GM19455 (cell line): ENCODE measurements at regions not wholly inside any gene's neighbourhood (a gene's known extent, or its start where the extent isn't known, plus 50 kb on each side); places are given as distances from the start of the nearest gene placed in this dataset.

Experiments used
- ATAC-seq: cut with Tn5 transposase; IDR thresholded peaks from one replicate; pipeline ENCODE4 v1.9.1; 2021; ENCODE audit not compliant: unreplicated experiment

DNA sequence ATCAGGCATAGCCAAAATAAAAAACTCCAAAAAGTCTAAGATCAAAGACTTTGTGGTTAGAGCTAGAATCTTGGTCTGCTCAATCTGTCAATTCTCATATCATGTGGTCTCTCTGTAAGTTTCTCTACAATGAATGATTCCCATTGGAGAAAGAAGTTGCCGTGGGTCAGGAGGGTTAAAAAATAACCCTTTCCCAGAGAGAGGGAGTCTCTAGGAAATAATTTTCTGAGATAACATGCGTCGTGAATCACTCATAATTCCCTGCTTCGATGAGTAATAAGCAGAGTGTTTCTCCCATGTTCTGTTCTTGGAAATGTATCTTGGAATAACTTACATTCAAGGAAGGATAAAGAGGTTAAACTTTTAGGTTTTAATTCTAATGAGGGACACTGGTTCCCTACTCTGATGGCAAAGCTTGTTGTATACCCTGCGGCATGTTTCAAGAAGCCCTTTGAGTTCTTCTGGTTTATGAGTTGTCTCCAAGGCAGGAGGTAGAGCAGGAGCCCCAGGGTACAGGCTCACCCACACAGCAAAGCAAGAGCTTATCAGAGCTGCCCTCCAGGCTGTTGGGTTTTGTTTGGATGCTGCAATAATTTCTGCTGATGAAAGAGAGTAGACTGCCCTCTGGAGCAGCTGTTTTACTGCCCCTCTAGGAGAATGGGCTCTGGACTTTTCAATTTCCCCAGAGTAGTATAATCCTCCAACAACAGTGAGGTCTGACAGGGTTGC is 599.1 kb downstream of the QKI start:
- no peak for ATAC-seq

DNA sequence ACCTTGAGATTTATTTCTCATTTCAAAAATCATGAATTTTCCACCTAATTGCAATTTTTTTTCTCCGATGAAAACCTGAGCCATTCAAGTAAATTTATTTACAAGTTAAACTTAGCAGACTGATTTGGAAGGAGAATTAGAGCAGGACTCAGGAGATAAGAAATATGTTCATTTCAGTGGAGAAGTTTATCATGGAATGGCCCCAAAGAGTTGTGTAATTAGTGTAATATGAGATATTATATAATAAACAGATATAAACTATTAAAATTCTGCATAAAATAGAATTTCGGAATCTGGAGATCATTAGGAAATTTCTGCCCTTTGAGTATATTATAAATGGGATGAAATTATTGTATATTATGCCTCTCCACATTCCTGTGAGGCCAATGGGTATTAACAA is 596.8 kb downstream of the QKI start:
- no peak for ATAC-seq

DNA sequence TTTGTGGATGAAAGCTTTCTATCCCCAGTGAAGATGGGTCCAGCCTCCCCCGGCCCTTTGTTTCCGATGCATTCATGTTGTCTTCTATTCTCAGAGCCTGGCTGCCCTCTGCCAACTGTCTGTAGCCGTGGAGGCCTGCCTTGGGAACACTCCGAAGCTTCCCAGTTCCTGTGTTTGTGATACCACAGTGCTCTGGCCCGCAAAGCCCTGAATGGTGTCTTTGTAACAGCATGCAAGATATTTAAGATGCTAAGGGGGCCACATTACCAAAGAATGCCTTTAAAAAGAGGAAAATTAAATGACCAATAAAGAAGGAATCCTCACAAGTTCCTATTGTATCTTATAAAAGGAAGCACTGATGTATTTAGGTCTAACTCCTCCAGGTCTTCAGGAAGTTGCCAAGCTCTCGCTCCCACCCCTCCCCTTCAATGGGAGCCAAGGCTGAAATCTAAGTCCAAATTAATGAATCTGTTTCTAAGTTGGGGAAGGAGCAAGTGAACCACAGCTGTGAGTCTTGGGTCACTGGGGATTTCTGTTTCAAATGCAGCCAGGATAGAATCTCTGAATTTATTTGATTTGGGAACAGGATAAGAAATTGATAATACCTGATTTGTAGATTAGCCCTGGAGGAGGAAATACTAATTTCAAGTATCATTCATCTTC is 596.1 kb downstream of the QKI start:
- no peak for ATAC-seq

DNA sequence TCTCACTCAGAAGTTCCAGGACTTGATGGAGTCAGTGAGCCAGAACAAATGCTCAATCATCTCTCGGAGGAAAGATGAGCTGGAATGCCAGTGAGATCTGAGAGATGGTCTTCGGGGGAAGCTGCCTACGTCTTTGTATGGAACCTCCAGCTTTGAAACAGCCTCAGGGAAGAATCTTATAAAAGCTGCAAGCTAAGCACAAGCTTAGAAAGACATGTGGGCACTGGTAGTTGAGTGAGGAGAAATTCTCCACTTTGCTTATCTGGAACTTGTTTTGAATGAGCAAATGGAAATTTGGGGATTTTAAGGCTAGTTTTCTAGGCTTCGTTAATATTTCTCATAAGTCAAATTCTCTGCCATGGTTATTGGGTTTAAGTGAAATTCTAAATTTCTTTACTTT is 594.4 kb downstream of the QKI start:
- no peak for ATAC-seq

DNA sequence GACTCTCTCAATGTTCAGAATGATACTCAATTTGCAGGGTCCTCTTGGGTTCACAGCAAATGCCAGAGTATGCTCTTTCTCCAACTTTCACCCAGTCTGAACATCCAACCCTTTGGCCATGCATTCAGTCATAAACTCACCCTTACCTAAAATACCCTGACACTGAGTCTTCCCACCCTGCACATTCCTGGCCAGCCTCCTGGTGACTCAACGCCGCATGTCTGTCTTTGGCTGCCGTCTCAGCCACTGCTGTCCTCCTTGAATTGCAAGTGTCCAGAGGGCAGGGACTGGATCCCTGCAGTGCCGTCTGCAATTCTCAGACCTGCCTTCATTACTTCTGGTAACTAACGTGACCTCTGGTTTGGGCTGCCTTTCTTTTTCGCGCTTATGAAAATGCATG is 593.4 kb downstream of the QKI start:
- ATAC-seq = no peak

DNA sequence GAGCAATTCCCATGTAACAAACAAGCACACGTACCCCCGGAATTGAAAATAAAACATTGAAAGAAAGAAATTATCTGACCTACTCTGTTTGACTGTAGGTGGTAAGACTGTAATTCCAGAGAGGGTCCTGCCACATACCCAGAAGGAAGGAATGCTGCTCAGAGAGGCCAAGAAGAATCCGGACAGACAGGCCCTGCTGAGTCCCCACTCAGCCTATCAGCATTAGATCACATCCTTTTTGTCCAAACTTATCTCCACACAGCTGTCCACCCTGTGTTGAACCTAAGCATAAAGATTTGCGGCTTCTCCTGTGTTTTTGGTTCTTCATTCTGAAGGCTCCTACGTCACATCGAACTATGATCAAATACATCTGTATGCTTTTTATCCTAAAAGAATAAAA is 591.9 kb downstream of the QKI start:
- no peak for ATAC-seq

DNA sequence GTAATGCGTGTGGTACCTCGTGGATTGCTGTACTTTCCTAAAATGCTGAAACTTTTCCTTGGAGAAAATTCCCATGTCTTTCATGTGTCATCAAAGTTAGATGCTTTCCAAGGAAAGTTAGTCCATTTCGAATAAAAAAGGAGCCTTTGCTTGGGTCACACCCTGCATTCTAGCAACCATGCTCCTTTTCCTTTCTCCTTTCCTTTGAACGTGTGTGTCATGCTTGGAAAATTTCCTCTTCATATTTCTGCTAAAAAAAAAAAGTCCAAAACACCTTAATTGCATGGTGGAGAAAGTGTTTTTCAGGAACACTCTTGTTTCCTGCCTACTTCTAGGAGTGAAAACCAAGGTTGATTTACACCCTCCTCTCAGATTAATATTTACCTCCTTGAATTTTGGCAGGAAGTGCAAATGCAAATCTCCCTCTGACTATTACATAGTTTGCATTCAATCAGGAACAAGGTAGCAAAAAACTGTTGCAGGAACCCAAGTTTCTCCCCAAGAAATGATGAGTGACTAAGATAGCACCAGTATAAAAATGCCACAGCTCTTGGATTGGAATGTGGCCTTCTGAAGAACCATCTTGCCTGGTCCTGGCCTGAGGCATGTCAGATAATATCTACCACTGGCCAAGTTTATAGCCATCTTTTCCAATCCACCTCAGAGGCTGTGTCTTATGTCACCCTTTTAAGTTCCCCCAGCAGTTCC is 590.6 kb downstream of the QKI start:
- no peak for ATAC-seq

DNA sequence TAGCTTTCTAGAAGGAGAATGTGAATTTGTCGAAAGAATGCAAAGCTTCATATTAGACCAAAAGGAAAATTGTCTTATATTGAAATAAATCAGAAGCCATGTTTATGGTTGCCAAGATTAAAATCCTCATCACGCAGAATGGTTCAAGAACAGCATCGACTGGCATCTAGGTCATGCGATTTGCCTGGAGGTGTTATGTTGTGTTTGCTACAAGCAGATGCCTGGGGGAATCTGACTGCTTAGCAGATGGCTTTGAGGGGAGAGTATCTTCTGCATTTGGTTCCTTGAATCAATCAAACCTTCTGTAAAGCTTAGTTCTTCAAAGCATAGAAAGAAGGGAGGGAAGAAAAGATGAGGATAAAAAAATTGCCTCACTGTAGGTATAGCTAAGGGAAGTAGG is 585.8 kb downstream of the QKI start:
- no peak for ATAC-seq

DNA sequence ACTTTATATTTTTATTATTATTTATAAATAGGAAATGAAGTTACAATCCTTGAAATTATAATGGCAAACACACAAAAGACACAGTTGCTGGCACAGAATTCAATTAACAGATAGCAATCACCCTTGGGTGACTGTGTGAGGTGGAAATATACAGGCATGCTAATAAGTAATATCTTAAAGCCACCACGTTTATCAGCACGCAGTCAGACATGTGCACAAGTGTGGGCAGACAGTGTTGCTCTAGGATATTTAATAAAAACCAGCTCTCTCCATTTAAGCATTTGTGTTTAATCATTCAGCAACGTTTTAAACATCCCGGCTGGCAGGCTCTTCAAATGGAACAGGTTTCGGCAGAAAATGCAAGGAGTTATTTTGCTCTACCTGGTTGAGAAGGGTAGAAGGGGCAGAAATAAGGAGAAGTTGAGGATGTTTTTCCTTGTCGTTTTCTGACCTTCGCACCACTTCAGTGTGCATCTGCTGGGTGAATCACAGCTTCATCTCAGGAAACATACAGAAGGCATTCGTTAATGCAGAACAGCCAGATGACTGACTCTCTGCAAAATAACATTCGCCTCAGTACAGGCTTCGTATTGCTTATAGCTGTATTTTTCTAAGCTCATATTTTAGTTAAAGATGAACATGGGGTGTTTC is 585.1 kb downstream of the QKI start:
- ATAC-seq = no peak

DNA sequence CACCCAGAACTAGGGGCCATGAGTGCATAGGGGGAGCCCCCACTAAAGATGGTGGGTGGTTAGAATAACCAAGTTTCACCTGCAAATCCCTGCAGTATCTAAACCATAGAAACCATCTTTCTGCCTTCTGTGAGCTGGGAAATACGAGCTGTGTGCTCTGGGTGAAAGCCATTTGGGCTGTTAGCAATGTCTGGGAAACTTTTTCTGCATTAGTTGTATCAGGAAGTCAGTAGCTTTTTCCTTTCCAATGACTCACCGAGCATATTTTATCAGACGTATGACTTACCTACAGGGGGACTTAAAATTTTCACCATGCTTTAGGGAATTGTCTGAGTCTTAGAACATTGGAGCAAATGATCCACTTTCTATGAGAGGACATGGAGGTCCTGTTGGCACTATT is 584.0 kb downstream of the QKI start:
- no peak for ATAC-seq

DNA sequence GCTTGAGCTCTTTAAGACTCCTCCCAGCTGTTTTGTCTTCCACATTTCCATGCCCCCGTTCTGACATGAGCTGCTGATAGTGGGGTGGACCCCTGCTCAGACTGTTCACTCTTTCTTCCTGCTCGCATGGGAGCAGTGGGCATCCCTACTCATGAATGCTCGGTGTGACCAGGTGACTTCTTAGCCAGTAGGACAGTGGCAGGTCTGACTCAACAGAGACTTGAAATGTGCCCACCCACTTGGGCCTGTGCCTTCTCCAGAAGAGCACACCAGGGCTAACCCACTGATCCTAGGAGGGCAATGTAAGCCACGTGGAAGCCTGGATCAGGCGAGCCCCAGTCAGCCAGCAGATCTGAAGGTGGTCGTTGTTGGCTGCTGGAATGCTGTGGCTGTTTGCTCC is 582.0 kb downstream of the QKI start:
- no peak for ATAC-seq

DNA sequence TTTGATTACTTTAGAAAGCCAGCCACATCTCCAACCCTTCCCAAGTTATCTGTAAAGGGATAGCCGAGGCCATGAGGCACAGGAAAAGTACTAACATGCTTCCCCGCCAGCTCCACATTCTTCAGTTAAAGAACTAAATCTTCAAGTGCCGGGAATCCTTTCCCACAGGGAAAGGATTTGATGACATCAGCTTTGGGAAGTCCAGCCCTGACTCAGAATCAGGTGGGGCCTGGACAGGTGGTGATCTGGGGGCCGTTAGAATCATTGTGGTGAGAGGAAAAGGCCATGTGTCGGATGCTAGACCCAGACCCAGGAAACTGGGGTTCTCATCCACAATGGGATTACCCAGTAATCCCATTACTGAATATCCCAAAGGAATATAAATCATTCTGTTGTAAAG is 580.0 kb downstream of the QKI start:
- no peak for ATAC-seq

DNA sequence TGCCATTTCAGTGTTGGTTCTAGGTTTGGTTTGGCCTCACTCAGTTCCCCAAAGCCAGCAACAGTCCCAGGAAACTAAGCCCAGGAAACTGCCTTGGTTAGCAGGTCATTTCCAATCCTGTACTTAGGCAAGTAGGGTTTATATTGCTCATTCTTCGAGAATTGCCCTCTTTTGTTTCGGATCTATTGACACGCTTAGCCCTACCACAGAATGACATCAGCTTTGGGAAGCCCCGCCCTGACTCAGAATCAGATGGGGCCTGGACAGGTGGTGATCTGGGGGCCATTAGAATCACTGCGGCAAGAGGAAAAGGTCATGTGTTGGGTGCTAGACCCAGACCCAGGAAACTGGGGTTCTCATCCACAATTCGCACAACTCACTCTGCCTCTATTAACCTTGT is 578.2 kb downstream of the QKI start:
- ATAC-seq = no peak

DNA sequence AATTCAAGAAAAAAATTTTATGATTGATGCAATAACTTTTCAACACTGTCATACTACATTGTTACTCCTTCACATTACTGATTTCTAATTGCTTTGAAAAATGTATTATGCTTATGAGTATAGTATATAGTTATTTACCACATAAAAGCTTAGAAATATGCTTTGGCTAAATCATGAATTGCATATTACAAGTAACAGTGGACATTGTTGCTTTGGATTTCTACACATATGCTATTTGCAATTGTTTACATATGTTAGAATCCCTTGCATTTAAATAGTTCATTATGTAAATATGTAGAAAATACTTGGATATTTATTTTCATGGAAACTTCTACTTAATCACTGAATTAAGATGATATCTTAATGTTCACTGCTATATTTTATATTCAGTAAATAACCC is 577.5 kb downstream of the QKI start:
- ATAC-seq = no peak

DNA sequence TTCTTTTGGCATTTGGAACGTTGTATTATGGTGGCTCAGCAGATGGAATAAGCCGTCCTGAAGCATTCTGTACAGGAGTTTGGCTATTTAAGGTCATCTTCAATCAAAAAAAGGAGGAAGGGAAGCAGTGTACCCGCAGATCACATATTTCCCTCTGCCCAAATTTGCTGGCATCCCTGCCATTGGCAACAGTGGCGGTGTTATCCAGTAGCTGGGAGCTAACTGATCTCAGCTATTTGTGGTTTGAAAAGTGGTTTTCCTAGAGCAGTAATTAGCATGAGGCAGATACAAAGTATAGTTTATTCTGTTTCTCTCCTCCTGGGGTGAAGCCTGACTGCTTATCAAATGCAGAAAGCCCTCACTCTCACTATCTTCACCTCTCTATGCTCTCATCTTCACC is 576.8 kb downstream of the QKI start:
- no peak for ATAC-seq

DNA sequence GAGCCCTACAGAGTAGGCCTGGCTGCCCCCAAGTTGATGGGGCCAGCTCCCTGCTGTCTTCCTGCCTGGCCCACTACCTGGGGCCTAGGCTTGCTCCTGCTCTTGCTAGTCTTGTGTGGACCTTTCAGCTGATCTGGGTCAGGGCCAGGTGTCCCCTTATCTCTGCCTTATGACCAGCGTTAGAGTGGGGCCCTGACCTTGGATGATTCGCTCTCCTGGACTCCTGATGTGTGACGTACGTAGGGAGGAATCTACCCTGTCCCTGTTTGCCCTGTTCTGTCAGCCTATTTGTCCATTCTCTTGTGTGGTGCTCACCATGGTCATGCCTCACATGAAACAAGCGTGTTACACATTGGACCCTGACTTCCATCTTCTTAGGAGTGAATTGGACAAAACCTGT is 571.8 kb downstream of the QKI start:
- no peak for ATAC-seq

DNA sequence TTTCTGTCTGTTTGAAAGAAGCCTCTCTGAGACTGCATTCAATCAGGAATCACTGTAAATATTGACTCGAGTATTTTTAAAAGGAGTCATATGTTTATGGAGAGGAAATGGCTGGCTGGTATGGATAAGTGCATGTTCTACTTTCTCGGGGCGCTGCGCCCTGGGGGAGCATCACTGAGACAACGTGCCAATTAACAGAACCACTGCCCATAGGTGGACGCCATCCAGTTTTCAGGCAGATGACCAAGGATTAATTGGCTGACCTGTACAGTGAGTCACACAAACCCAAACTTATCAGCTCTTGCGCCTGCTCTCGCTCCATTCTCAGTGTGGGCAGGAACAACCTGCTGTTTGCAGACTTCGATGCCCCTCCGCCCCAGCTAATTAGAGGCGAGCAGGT is 571.2 kb downstream of the QKI start:
- ATAC-seq = no peak

DNA sequence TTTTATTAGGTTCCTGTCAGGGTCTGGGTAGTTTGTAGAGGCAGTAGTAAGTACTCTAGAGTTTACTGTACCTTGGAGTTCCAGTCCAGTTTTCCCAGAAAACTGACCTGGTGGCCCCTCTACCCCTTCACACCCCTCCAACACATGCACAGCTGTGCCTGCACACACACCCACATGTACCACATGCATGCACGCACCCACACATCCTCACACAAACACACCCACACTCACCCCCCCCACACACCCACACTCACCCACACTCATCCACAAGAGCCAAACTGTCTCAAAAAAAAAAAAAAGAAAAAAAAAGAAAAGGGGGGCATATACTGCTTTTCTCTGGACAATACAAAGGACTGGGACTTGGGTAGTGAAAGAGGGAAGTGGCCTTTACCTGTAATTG is 570.5 kb downstream of the QKI start:
- ATAC-seq = no peak

DNA sequence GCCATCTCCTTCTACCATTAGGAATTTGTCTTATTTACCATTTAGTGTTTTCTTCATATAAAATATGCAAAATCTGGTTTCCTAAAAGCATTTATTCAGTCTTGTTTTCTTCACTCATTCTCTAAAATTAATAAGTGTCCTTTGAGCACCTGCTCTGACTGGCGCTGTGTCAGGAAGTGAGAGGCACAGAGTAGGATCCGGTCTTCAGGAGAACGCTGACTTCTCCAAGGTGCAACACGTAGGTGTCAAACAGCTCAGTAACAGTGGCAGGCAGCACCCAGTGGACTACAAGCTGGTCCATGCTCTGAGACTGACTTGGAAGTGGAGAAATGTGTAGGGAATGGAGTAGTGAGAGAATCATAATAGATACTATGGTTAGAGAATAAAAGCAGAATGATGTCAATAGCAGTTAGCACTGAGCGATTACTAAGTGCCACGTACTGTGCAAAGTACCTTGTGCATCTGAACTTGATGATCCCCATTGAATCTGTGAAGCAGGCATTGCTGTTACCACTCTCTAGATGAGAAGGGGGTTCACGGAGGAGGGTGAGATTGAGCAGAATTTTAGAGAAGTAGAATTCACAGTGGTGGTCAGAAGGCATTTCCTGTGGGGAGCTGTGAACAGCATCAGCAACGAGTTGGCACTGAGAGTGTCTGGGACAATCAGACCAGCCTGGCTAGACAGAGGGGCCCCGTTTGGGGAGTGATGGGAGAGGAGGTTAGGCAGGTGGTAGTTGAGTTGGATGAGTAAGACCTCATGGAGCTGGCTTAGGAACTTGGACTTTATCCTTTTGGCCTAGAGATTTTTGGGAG is 569.8 kb downstream of the QKI start:
- no peak for ATAC-seq

DNA sequence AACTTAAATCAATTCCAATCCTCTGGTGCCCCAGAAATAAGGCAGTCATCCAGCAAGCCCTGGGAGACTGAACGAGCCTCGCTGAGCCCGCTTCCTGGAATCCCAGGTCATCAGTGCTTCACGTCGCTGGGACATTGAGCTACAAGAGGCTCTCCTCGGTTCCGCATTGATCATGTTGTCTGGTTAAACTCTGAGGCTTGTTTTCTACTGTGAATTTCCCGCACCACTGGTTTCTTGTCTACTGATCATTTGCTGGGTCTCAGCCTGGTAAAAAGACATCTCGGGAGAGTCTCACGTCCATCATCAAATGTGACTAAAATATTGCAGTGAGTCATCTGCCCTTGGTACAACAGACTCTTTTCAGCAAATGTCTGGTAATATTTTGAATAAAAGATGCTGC is 569.2 kb downstream of the QKI start:
- ATAC-seq = no peak

DNA sequence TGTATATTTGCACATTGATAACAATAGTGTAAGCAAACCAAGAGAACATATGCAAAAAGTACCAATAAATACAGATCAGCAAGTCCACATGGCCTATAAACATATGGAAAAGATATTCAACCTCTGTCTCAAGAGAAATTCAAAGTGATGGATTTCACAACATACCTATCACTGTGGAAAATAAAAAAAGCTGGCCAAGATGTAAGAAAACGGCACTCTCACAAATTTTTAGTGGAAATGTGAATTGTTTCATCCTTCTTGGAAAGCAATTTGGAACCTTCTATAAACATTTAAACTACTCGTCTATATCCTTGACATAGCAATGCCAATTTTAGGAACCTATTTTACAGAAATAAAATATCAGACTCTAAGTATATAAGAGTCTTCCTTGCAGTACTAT is 559.8 kb downstream of the QKI start:
- ATAC-seq = no peak
